ENCODE measurements at regions not wholly inside any gene's neighbourhood (a gene's known extent, or its start where the extent isn't known, plus 50 kb on each side); places are given as distances from the start of the nearest gene placed in this dataset.

DNA sequence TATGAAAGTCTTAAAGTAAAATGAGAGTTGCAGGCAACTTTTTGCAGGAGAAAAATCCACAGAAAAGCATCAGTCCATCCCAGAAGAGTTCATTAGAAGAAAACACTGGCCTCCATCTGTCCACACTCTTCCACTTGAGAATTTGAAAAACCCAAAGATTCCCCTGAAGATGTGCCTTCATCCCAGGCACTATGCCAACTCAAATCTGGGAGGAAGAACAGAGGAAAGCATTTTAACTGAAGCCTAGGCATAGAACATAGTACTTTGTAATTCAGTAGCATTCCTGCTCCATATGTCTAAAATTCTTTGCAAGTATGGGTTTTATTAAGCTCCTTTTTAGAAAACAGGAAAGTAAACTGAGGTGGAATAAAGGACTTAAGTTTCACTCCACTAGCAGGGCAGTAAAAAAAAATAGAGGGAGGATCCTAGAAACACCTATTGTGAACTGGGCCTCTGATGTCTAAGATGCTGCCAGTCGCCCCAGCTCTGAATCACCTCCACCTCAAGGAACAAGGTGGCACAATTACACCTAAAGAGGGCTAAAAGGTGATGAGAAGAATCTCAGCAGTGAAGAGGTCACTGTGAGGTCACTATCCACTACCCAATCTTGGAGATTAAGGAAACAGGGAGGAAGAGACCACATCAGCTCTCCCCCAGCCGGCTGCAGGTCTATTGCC, 141.9 kb upstream of the FAM241A start (continued):
- TF ChIP-seq FOSL1 (IDR thresholded peaks at IDR 0.05; ENCODE audit: insufficient read depth, low read depth, low read length): no peak
- no peak for TF ChIP-seq POLR2A (IDR thresholded peaks at IDR 0.05; ENCODE audit: control extremely low read depth in 1 of 2, low read depth in 2 of 2, low read length in 2 of 2)
- no peak for TF ChIP-seq CBX5 (IDR thresholded peaks at IDR 0.05; ENCODE audit: low read depth, low read length)
- no peak for TF ChIP-seq HDAC2 (IDR thresholded peaks at IDR 0.05; ENCODE audit: borderline replicate concordance in 1 of 2, low read depth in 2 of 2, low read length in 2 of 2)
- TF ChIP-seq CREB1 (IDR thresholded peaks at IDR 0.05): no peak
- TF ChIP-seq KDM5A (IDR thresholded peaks at IDR 0.05; ENCODE audit: low read length): no peak
- TF ChIP-seq KDM1A (IDR thresholded peaks at IDR 0.05; ENCODE audit: borderline replicate concordance, low read length): no peak
- no peak for TF ChIP-seq TBP (IDR thresholded peaks at IDR 0.05; ENCODE audit: low read depth, low read length)
- no peak for TF ChIP-seq SAP30 (IDR thresholded peaks at IDR 0.05; ENCODE audit: insufficient read depth, insufficient replicate concordance, low read length)
